Karpas-422 (cell line): ENCODE measurements at regions not wholly inside any gene's neighbourhood (a gene's known extent, or its start where the extent isn't known, plus 50 kb on each side); places are given as distances from the start of the nearest gene placed in this dataset.

Experiments
- DNase-seq: peaks from one replicate; pipeline ENCODE4 v3.0.0-alpha.2; 2015
- H2AFZ ChIP-seq: fragments of 200-600 bp; sonication (generic); 2 replicates; pipeline ENCODE4 v1.6.1; 2014; ENCODE audit warnings: antibody characterized with exemption, low read length, mixed read lengths
- H3K27ac ChIP-seq: fragments of 200-600 bp; sonication (generic); 2 replicates; pipeline ENCODE4 v1.5.1; 2014; ENCODE audit warnings: mild to moderate bottlenecking, low read length, moderate library complexity
- H3K27me3 ChIP-seq: fragments of 200-600 bp; sonication (generic); 2 replicates; pipeline ENCODE4 v1.6.1; 2014; ENCODE audit warnings: low read length, mixed read lengths
- H3K36me3 ChIP-seq: fragments of 200-600 bp; sonication (generic); 2 replicates; pipeline ENCODE4 v1.6.1; 2014; ENCODE audit warnings: low read length, mixed read lengths; ENCODE audit not compliant: insufficient read depth
- H3K4me1 ChIP-seq: fragments of 200-600 bp; sonication (generic); 2 replicates; pipeline ENCODE4 v1.6.1; 2014; ENCODE audit warnings: mild to moderate bottlenecking, low read length, mixed read lengths
- H3K4me2 ChIP-seq: fragments of 200-600 bp; sonication (generic); 2 replicates; pipeline ENCODE4 v1.6.1; 2014; ENCODE audit warnings: low read length, low read depth, mild to moderate bottlenecking; ENCODE audit not compliant: poor library complexity, severe bottlenecking
- H3K4me3 ChIP-seq: fragments of 200-600 bp; sonication (generic); 2 replicates; pipeline ENCODE4 v1.5.1; 2014; ENCODE audit warnings: mild to moderate bottlenecking, antibody characterized with exemption, low read length, mixed read lengths
- H3K79me2 ChIP-seq: fragments of 200-600 bp; sonication (generic); 2 replicates; pipeline ENCODE4 v1.6.1; 2014; ENCODE audit warnings: mild to moderate bottlenecking, low read length, mixed read lengths
- H3K9ac ChIP-seq: fragments of 200-600 bp; sonication (generic); 2 replicates; pipeline ENCODE4 v1.6.0; 2014; ENCODE audit warnings: low read length
- H3K9me2 ChIP-seq: fragments of 200-600 bp; sonication (generic), shearing (Covaris generic); replicated peaks from 2 replicates; pipeline ENCODE4 v1.6.0; 2014; ENCODE audit warnings: mild to moderate bottlenecking, low read length, moderate library complexity; ENCODE audit not compliant: insufficient read depth
- H3K9me3 ChIP-seq: fragments of 300-700, 200-600 bp; sonication (generic); 2 replicates; pipeline ENCODE4 v1.6.1; 2014; ENCODE audit warnings: low read length, mixed read lengths
- H4K20me1 ChIP-seq: fragments of 200-600 bp; sonication (generic); 2 replicates; pipeline ENCODE4 v1.6.1; 2014; ENCODE audit warnings: mild to moderate bottlenecking, antibody characterized with exemption, low read length, low read depth; ENCODE audit not compliant: insufficient read depth

- Histone ChIP-seq H3K36me3 (no peaks in the 10 kb centered on the region), H3K27ac (no peak overlapping the region), H3K4me3 (no peak overlapping the region), H3K4me1 (no peaks in the 10 kb centered on the region), H3K4me2 (no peak overlapping the region), H2AFZ (no peak overlapping the region), H3K9me2 (no peaks in the 10 kb centered on the region), H4K20me1 (no peaks in the 10 kb centered on the region), H3K79me2 (no peaks in the 10 kb centered on the region), H3K27me3 (no peaks in the 10 kb centered on the region), H3K9ac (no peak overlapping the region), H3K9me3 (no peaks in the 10 kb centered on the region)
- no peak for DNase-seq
Measured at GRCh38 chr2:198340846-198341245, 536.5 kb downstream of the PLCL1 start.

- Histone ChIP-seq H3K27me3 (no peaks in the 10 kb centered on the region), H4K20me1 (no peaks in the 10 kb centered on the region), H3K4me2 (no peak overlapping the region), H3K4me3 (no peak overlapping the region), H2AFZ (no peak overlapping the region), H3K79me2 (no peaks in the 10 kb centered on the region), H3K36me3 (no peaks in the 10 kb centered on the region), H3K9ac (no peak overlapping the region), H3K9me2 (no peaks in the 10 kb centered on the region), H3K4me1 (no peaks in the 10 kb centered on the region), H3K27ac (no peak overlapping the region), H3K9me3 (no peaks in the 10 kb centered on the region)
- no peak for DNase-seq
Measured at GRCh38 chr2:198339116-198339515, 534.7 kb downstream of the PLCL1 start.

GRCh38 chr2:198337368-198337767, 533.0 kb downstream of the PLCL1 start:
- Histone ChIP-seq H2AFZ (no peak overlapping the region), H3K9me3 (no peaks in the 10 kb centered on the region), H4K20me1 (no peaks in the 10 kb centered on the region), H3K4me3 (no peak overlapping the region), H3K9ac (no peak overlapping the region), H3K36me3 (no peaks in the 10 kb centered on the region), H3K9me2 (no peaks in the 10 kb centered on the region), H3K27ac (no peak overlapping the region), H3K4me1 (no peaks in the 10 kb centered on the region), H3K27me3 (no peaks in the 10 kb centered on the region), H3K79me2 (no peaks in the 10 kb centered on the region), H3K4me2 (no peak overlapping the region)
- DNase-seq, result no peak

GRCh38 chr2:198328454-198328853, 524.1 kb downstream of the PLCL1 start:
- Histone ChIP-seq H3K9ac (no peak overlapping the region), H3K27ac (no peak overlapping the region), H3K4me2 (no peak overlapping the region), H3K4me1 (no peaks in the 10 kb centered on the region), H2AFZ (no peak overlapping the region), H3K79me2 (no peaks in the 10 kb centered on the region), H3K27me3 (no peaks in the 10 kb centered on the region), H3K9me2 (no peaks in the 10 kb centered on the region), H3K36me3 (no peaks in the 10 kb centered on the region), H4K20me1 (no peaks in the 10 kb centered on the region), H3K9me3 (no peaks in the 10 kb centered on the region), H3K4me3 (no peak overlapping the region)
- no peak for DNase-seq

GRCh38 chr2:198327526-198327925, 523.1 kb downstream of the PLCL1 start:
- Histone ChIP-seq H3K9me3 (no peaks in the 10 kb centered on the region), H3K36me3 (no peaks in the 10 kb centered on the region), H3K79me2 (no peaks in the 10 kb centered on the region), H3K27ac (no peak overlapping the region), H3K9ac (no peak overlapping the region), H3K4me1 (no peaks in the 10 kb centered on the region), H3K4me3 (no peak overlapping the region), H2AFZ (no peak overlapping the region), H3K4me2 (no peak overlapping the region), H3K27me3 (no peaks in the 10 kb centered on the region), H3K9me2 (no peaks in the 10 kb centered on the region), H4K20me1 (no peaks in the 10 kb centered on the region)
- no peak for DNase-seq

GRCh38 chr2:198326431-198326830, 522.0 kb downstream of the PLCL1 start:
- Histone ChIP-seq H3K9me2 (no peaks in the 10 kb centered on the region), H2AFZ (no peak overlapping the region), H4K20me1 (no peaks in the 10 kb centered on the region), H3K36me3 (no peaks in the 10 kb centered on the region), H3K4me3 (no peak overlapping the region), H3K4me1 (no peaks in the 10 kb centered on the region), H3K27ac (no peak overlapping the region), H3K9me3 (no peaks in the 10 kb centered on the region), H3K27me3 (no peaks in the 10 kb centered on the region), H3K9ac (no peak overlapping the region), H3K79me2 (no peaks in the 10 kb centered on the region), H3K4me2 (no peak overlapping the region)
- no peak for DNase-seq

GRCh38 chr2:198325359-198325758, 521.0 kb downstream of the PLCL1 start:
- Histone ChIP-seq H3K36me3 (no peaks in the 10 kb centered on the region), H3K79me2 (no peaks in the 10 kb centered on the region), H3K9ac (no peak overlapping the region), H3K27me3 (no peaks in the 10 kb centered on the region), H3K9me3 (no peaks in the 10 kb centered on the region), H2AFZ (no peak overlapping the region), H3K27ac (no peak overlapping the region), H4K20me1 (no peaks in the 10 kb centered on the region), H3K9me2 (no peaks in the 10 kb centered on the region), H3K4me3 (no peak overlapping the region), H3K4me2 (no peak overlapping the region), H3K4me1 (no peaks in the 10 kb centered on the region)
- no peak for DNase-seq

GRCh38 chr2:198324071-198324470, 519.7 kb downstream of the PLCL1 start:
- Histone ChIP-seq H3K27me3 (no peaks in the 10 kb centered on the region), H3K9me3 (no peaks in the 10 kb centered on the region), H3K79me2 (no peaks in the 10 kb centered on the region), H2AFZ (no peak overlapping the region), H3K27ac (no peak overlapping the region), H3K9ac (no peak overlapping the region), H3K4me1 (no peaks in the 10 kb centered on the region), H3K4me2 (no peak overlapping the region), H3K4me3 (no peak overlapping the region), H4K20me1 (no peaks in the 10 kb centered on the region), H3K9me2 (no peaks in the 10 kb centered on the region), H3K36me3 (no peaks in the 10 kb centered on the region)
- no peak for DNase-seq

- H3K9me3 ChIP-seq, result no peaks in the 10 kb centered on the region
- no peak overlapping the region for H3K4me2 ChIP-seq
- H4K20me1 ChIP-seq, result no peaks in the 10 kb centered on the region
- no peaks in the 10 kb centered on the region for H3K27me3 ChIP-seq
- peak; percentile 48 for DNase-seq
- H3K4me1 ChIP-seq, result no peaks in the 10 kb centered on the region
- no peaks in the 10 kb centered on the region for H3K9me2 ChIP-seq
- H3K4me3 ChIP-seq, result no peak overlapping the region
- no peaks in the 10 kb centered on the region for H3K79me2 ChIP-seq
- no peak overlapping the region for H3K9ac ChIP-seq
- no peak overlapping the region for H2AFZ ChIP-seq
- no peaks in the 10 kb centered on the region for H3K36me3 ChIP-seq
- H3K27ac ChIP-seq, result no peak overlapping the region
Measured at GRCh38 chr2:198322275-198322674, 517.9 kb downstream of the PLCL1 start.
